CD14-positive monocyte (primary cell): ENCODE measurements at regions not wholly inside any gene's neighbourhood (a gene's known extent, or its start where the extent isn't known, plus 50 kb on each side); places are given as distances from the start of the nearest gene placed in this dataset.

Experiments
- DNase-seq, 3 donors: peaks; one replicate each; pipeline ENCODE4 v3.0.0-alpha.2; 2011 to 2022
- H2AFZ ChIP-seq: 2 replicates; pipeline ENCODE4 v1.6.0; 2012; ENCODE audit warnings: mild to moderate bottlenecking, low read depth, low read length, inconsistent platforms; ENCODE audit not compliant: insufficient read depth, poor library complexity, severe bottlenecking
- H3K27ac ChIP-seq, 2 donors: 1 replicate in 1 of 2; 2 replicates in 1 of 2; pipeline ENCODE4 v1.5.1; 2012 to 2013; ENCODE audit warnings: low read length in 2 of 2, control low read depth in 1 of 2, inconsistent platforms in 1 of 2, low read depth in 1 of 2, mild to moderate bottlenecking in 1 of 2
- H3K27me3 ChIP-seq, 2 donors: one replicate each; pipeline versions ENCODE4 v1.6.0 to v1.6.1; 2011 to 2013; ENCODE audit warnings: low read length in 2 of 2; ENCODE audit not compliant: control insufficient read depth in 2 of 2, insufficient read depth in 2 of 2
- H3K36me3 ChIP-seq, 2 donors: replicated peaks in 1 of 2; 1 replicate in 1 of 2; 2 replicates in 1 of 2; pipeline versions ENCODE4 v1.5.1 to v1.6.1; 2012 to 2013; ENCODE audit warnings: low read length in 2 of 2, control low read depth in 1 of 2, inconsistent platforms in 1 of 2, mild to moderate bottlenecking in 1 of 2; ENCODE audit not compliant: insufficient read depth in 2 of 2, control insufficient read depth in 1 of 2
- H3K4me1 ChIP-seq, 2 donors: 1 replicate in 1 of 2; 2 replicates in 1 of 2; pipeline versions ENCODE4 v1.5.1 to v1.6.1; 2012 to 2013; ENCODE audit warnings: low read length in 2 of 2, control low read depth in 1 of 2, inconsistent platforms in 1 of 2, mild to moderate bottlenecking in 1 of 2, moderate library complexity in 1 of 2; ENCODE audit not compliant: insufficient read depth in 2 of 2, control insufficient read depth in 1 of 2
- H3K4me2 ChIP-seq: replicated peaks from 2 replicates; pipeline ENCODE3; 2012; ENCODE audit warnings: low read length, moderate library complexity, mild to moderate bottlenecking; ENCODE audit not compliant: poor library complexity, severe bottlenecking; ENCODE audit errors: extremely low read depth
- H3K4me3 ChIP-seq, 3 experiments: fragments of 200-600 bp in 1 of 3; sonication (generic) in 1 of 3; replicated peaks in 1 of 3; 1 replicate in 2 of 3; 2 replicates in 1 of 3; pipeline ENCODE4 v1.5.1; 2011 to 2013; ENCODE audit warnings: low read length in 3 of 3, mild to moderate bottlenecking in 3 of 3, control low read depth in 2 of 3, low read depth in 2 of 3, inconsistent platforms in 1 of 3, moderate library complexity in 1 of 3
- H3K79me2 ChIP-seq: 2 replicates; pipeline ENCODE4 v1.6.0; 2012; ENCODE audit warnings: mild to moderate bottlenecking, control low read depth, inconsistent platforms, low read length, moderate library complexity; ENCODE audit not compliant: insufficient read depth
- H3K9ac ChIP-seq: 2 replicates; pipeline ENCODE4 v1.6.0; 2017; ENCODE audit warnings: low read length, mild to moderate bottlenecking; ENCODE audit not compliant: insufficient read depth, poor library complexity, severe bottlenecking
- H3K9me3 ChIP-seq, 2 donors: replicated peaks in 1 of 2; 1 replicate in 1 of 2; 2 replicates in 1 of 2; pipeline versions ENCODE4 v1.5.1 to v1.6.1; 2012 to 2013; ENCODE audit warnings: low read length in 2 of 2, control low read depth in 1 of 2; ENCODE audit not compliant: control insufficient read depth in 1 of 2, insufficient read depth in 1 of 2
- H4K20me1 ChIP-seq: 2 replicates; pipeline ENCODE4 v1.6.0; 2012; ENCODE audit warnings: mild to moderate bottlenecking, low read length, control low read depth, moderate library complexity; ENCODE audit not compliant: insufficient read depth
- H3K27ac Mint-ChIP-seq, 7 donors: one replicate each; pipeline ENCODE4 v1.8.0; 2020; ENCODE audit warnings: mild to moderate bottlenecking in 7 of 7, mixed read lengths in 7 of 7, moderate library complexity in 6 of 7, inconsistent platforms in 2 of 7
- H3K27me3 Mint-ChIP-seq, 3 donors: one replicate each; pipeline ENCODE4 v1.8.0; 2021 to 2022; ENCODE audit warnings: low read depth in 3 of 3, mild to moderate bottlenecking in 3 of 3, mixed read lengths in 3 of 3, moderate library complexity in 3 of 3, inconsistent platforms in 1 of 3
- H3K36me3 Mint-ChIP-seq, 2 donors: one replicate each; pipeline ENCODE4 v1.8.0; 2020; ENCODE audit warnings: mixed read lengths in 2 of 2, inconsistent platforms in 1 of 2, mild to moderate bottlenecking in 1 of 2
- H3K4me1 Mint-ChIP-seq: one replicate; pipeline ENCODE4 v1.8.0; 2020; ENCODE audit warnings: mild to moderate bottlenecking, mixed read lengths
- H3K4me3 Mint-ChIP-seq, 2 donors: one replicate each; pipeline ENCODE4 v1.8.0; 2020; ENCODE audit warnings: mild to moderate bottlenecking in 2 of 2, mixed read lengths in 2 of 2, moderate library complexity in 1 of 2
- H3K9me3 Mint-ChIP-seq, 7 donors: one replicate each; pipeline ENCODE4 v1.8.0; 2020 to 2022; ENCODE audit warnings: mixed read lengths in 7 of 7, mild to moderate bottlenecking in 6 of 7, moderate library complexity in 6 of 7, inconsistent platforms in 2 of 7
- CTCF ChIP-seq: fragments of 200-600 bp; IDR thresholded peaks from one replicate; pipeline ENCODE4 v1.8.0; 2022; ENCODE audit warnings: antibody characterized with exemption, mild to moderate bottlenecking
- WGBS: methylation state at CpG from one replicate; pipeline ENCODE4 v1.1.5; 2013; ENCODE audit warnings: missing lambda C conversion rate; ENCODE audit not compliant: insufficient coverage; 5-methylcytosine and 5-hydroxymethylcytosine counted together
- intact Hi-C, 2 donors: fragments of 100-400 bp; cut with micrococcal nuclease; formaldehyde crosslinking; loops; one replicate each; pipeline versions ENCODE4 v1.15.0 to v1.15.1; 2023

DNA sequence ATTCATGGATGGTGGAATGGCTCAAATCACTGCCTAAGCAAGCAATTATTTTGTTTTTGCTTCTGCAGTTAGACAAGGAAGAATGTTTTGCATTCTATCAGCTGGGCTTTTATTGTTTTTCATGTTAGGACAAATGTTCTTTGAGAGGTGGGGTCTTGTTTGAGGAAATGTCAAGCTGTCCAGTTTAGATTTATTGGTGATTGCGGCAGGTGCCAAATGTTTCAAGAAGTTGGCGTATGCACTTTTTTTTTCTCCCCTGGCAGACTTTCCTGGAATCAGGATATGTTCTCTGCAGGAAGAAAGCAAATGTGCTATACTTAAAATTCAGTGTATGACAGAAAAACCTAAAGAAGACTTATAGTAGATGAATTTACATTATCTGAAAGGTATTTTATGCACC is 81.0 kb upstream of the JAG1 start:
- Histone ChIP-seq H3K4me3 (no peak overlapping the region), H4K20me1 (no peaks in the 10 kb centered on the region), H3K27ac (no peak overlapping the region), H3K27me3 (no peaks in the 10 kb centered on the region), H3K9me3 (no peaks in the 10 kb centered on the region), H3K4me2 (no peak overlapping the region), H3K4me1 (no peaks in the 10 kb centered on the region), H2AFZ (no peak overlapping the region), H3K36me3 (no peaks in the 10 kb centered on the region), H3K9ac (no peak overlapping the region), H3K79me2 (no peaks in the 10 kb centered on the region)
- no peak overlapping the region for H3K27ac Mint-ChIP-seq
- H3K4me3 Mint-ChIP-seq, result peak overlapping the region in 1 of 2 donors; percentile 13
- WGBS, result 0% methylated on average over 1 of the region's 2 CpGs
- intact Hi-C loops, result no loop called here
- H3K36me3 Mint-ChIP-seq, result no peaks in the 10 kb centered on the region
- no peaks in the 10 kb centered on the region for H3K4me1 Mint-ChIP-seq
- no peak for DNase-seq
- TF ChIP-seq CTCF, result no peak
- peaks cover 4 to 6% (median 6%) of the 10 kb centered on the region in 3 donors for H3K27me3 Mint-ChIP-seq
- H3K9me3 Mint-ChIP-seq, result peaks cover 0 to 3% (median 2%) of the 10 kb centered on the region in 7 donors

DNA sequence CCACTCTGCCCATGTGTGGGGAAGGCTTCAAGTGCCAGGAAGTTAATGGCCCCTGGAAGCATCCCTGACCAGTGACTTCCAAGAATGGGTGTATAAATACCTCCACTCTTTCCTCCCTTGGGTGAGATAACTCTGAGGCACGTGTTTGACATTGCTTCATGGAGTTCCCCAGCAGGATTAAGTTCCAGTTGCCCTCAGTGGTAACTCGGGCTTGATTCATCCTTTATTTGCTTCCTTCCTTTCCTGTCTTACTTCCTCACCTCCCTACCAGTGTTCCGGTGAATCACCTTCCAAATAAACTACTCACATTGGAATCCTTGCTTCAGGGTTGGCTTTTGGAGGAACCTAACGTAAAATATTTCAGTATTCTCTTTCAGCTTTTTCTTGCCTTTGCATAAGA is 84.6 kb upstream of the JAG1 start:
- Histone ChIP-seq H4K20me1 (no peaks in the 10 kb centered on the region), H3K9me3 (no peaks in the 10 kb centered on the region), H3K27ac (no peak overlapping the region), H3K4me3 (no peak overlapping the region), H3K4me2 (no peak overlapping the region), H3K4me1 (no peaks in the 10 kb centered on the region), H3K79me2 (no peaks in the 10 kb centered on the region), H3K27me3 (no peaks in the 10 kb centered on the region), H3K36me3 (no peaks in the 10 kb centered on the region), H2AFZ (no peak overlapping the region), H3K9ac (no peak overlapping the region)
- intact Hi-C loops, result no loop called here
- H3K9me3 Mint-ChIP-seq, result peaks cover 0 to 5% (median 3%) of the 10 kb centered on the region in 7 donors
- WGBS, result 92% methylated on average over 2 of the region's 4 CpGs
- H3K4me3 Mint-ChIP-seq, result no peak overlapping the region
- H3K27ac Mint-ChIP-seq, result no peak overlapping the region
- H3K4me1 Mint-ChIP-seq, result no peaks in the 10 kb centered on the region
- peaks cover 4 to 8% (median 6%) of the 10 kb centered on the region in 3 donors for H3K27me3 Mint-ChIP-seq
- no peak for DNase-seq
- no peak for TF ChIP-seq CTCF
- H3K36me3 Mint-ChIP-seq, result no peaks in the 10 kb centered on the region
